Esophagus squamous epithelium (tissue), 5 donors: ENCODE measurements at regions not wholly inside any gene's neighbourhood (a gene's known extent, or its start where the extent isn't known, plus 50 kb on each side); places are given as distances from the start of the nearest gene placed in this dataset.

ENCODE experiments used
- DNase-seq: peaks from one replicate; lab custom pipeline; 2025; lab: John Stamatoyannopoulos, UW
- H3K27ac ChIP-seq, 4 donors: fragments of 200-600 bp; sonication (generic); one replicate each; pipeline ENCODE4 v1.5.1; 2016 to 2019; ENCODE audit warnings: mild to moderate bottlenecking in 1 of 4
- H3K27me3 ChIP-seq, 4 donors: fragments of 200-600 bp; sonication (generic); 1 replicate in 3 of 4; 2 replicates in 1 of 4; pipeline versions ENCODE4 v1.5.1 to v1.6.0; 2017 to 2021; ENCODE audit warnings: antibody characterized with exemption in 1 of 4
- H3K36me3 ChIP-seq, 3 donors: fragments of 200-600 bp; sonication (generic); one replicate each; pipeline ENCODE4 v1.5.1; 2016 to 2019
- H3K4me1 ChIP-seq, 3 donors: fragments of 200-600 bp; sonication (generic); one replicate each; pipeline ENCODE4 v1.5.1; 2017 to 2019
- H3K4me3 ChIP-seq, 4 donors: fragments of 200-600 bp; sonication (generic); 1 replicate in 3 of 4; 2 replicates in 1 of 4; pipeline ENCODE4 v1.5.1; 2016 to 2019; ENCODE audit warnings: mild to moderate bottlenecking in 2 of 4, moderate library complexity in 1 of 4
- H3K9me3 ChIP-seq, 3 donors: fragments of 200-600 bp; sonication (generic); one replicate each; pipeline ENCODE4 v1.5.1; 2016 to 2019
- CTCF ChIP-seq, 6 experiments: fragments of 450-650 bp in 4 of 6; fragments of 200-600 bp in 2 of 6; sonication (generic) in 2 of 6; IDR thresholded peaks; one replicate each; pipeline ENCODE4 v1.5.1; 2016 to 2019; ENCODE audit warnings: antibody characterized with exemption in 6 of 6, mild to moderate bottlenecking in 4 of 6, moderate library complexity in 4 of 6
- POLR2A ChIP-seq, 4 donors: fragments of 450-650 bp; IDR thresholded peaks; one replicate each; pipeline ENCODE4 v1.6.1; 2017; ENCODE audit warnings: antibody characterized with exemption in 4 of 4, mild to moderate bottlenecking in 4 of 4, moderate library complexity in 3 of 4
- WGBS, 2 donors: methylation state at CpG; one replicate each; pipeline ENCODE4 v1.1.5; 2018; 5-methylcytosine and 5-hydroxymethylcytosine counted together
- intact Hi-C: fragments of 100-400 bp; cut with DNase I; formaldehyde crosslinking; loops from one replicate; pipeline ENCODE4 v1.15.0; 2022
- donor health status: DM: yes; HTN: yes; CAD: no.

- 60% methylated on average over 1 of the region's 1 CpG; no CpG with 5 or more reads in 1 of the 2 donors for WGBS, 2 donors
- H3K36me3 ChIP-seq = no peaks in the 10 kb centered on the region
- no peak for TF ChIP-seq CTCF (IDR thresholded peaks at IDR 0.05)
- TF ChIP-seq POLR2A (IDR thresholded peaks at IDR 0.05) = no peak
- no peaks in the 10 kb centered on the region for H3K4me1 ChIP-seq
- H3K4me3 ChIP-seq = no peak overlapping the region
- H3K9me3 ChIP-seq = no peaks in the 10 kb centered on the region
- peaks cover 0 to 20% (median 0%) of the 10 kb centered on the region in 4 donors for H3K27me3 ChIP-seq
- no peak for DNase-seq
- intact Hi-C loops = no loop called here
- H3K27ac ChIP-seq = no peak overlapping the region
Measured at GRCh38 chr7:131869986-131870385, 313.6 kb upstream of the PODXL start.

DNA sequence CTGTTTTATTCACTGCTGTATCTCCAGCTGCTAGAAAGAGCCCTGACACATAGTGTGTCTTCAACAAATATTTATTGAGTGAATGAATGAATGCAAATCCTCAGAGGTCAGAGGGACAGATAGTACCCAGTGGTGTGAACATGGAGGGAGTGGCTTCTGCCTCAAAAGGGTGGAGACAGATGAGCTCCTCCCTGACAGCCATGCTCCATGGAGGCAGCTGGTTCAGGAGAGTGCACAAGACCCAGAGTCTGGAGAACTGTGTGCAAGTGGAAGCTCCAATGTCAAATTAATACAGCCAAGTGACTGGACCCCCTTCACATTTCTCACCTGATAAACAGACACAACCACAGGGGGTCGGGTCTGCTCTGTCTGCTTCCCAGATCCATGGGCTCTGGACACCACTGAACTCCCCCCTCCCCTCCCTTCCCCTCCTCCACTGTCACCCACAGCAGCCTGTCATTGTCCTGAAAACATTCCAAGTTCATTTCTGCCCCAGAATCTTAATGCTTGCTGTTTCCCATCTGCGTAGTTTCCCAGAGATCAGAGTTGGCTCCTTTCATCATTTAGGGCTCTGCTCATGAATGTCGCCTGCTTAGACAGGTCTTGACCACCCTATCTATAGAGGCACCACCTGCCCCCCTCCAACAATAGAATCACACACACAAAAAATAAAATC, 312.9 kb upstream of the PODXL start:
- H3K9me3 ChIP-seq = no peaks in the 10 kb centered on the region
- 73 to 90% methylated on average over 2 to 3 of the region's 3 CpGs for WGBS, 2 donors
- no peaks in the 10 kb centered on the region for H3K36me3 ChIP-seq
- intact Hi-C loops = no loop called here
- no peak for DNase-seq
- H3K27ac ChIP-seq = no peak overlapping the region
- H3K27me3 ChIP-seq = peaks cover 0 to 15% (median 0%) of the 10 kb centered on the region in 4 donors
- no peak overlapping the region for H3K4me3 ChIP-seq
- no peaks in the 10 kb centered on the region for H3K4me1 ChIP-seq
- TF ChIP-seq CTCF (IDR thresholded peaks at IDR 0.05) (no peak), POLR2A (IDR thresholded peaks at IDR 0.05) (no peak)

- H3K4me3 ChIP-seq = no peak overlapping the region
- WGBS, 2 donors = 57 to 81% methylated on average over 1 to 4 of the region's 4 CpGs
- H3K36me3 ChIP-seq = no peaks in the 10 kb centered on the region
- intact Hi-C loops = no loop called here
- H3K27ac ChIP-seq = no peak overlapping the region
- no peaks in the 10 kb centered on the region for H3K9me3 ChIP-seq
- H3K4me1 ChIP-seq = no peaks in the 10 kb centered on the region
- DNase-seq = no peak
- TF ChIP-seq POLR2A (IDR thresholded peaks at IDR 0.05) (no peak), CTCF (IDR thresholded peaks at IDR 0.05) (no peak)
- peaks cover 0 to 9% (median 0%) of the 10 kb centered on the region in 4 donors for H3K27me3 ChIP-seq
Measured at GRCh38 chr7:131867461-131867860, 311.0 kb upstream of the PODXL start.

- H3K36me3 ChIP-seq = no peaks in the 10 kb centered on the region
- no peaks in the 10 kb centered on the region for H3K4me1 ChIP-seq
- no peak overlapping the region for H3K4me3 ChIP-seq
- no peaks in the 10 kb centered on the region for H3K9me3 ChIP-seq
- no peak for DNase-seq
- intact Hi-C loops = no loop called here
- H3K27ac ChIP-seq = no peak overlapping the region
- no peaks in the 10 kb centered on the region for H3K27me3 ChIP-seq
- TF ChIP-seq POLR2A (IDR thresholded peaks at IDR 0.05) (no peak), CTCF (IDR thresholded peaks at IDR 0.05) (no peak)
- whole genome bisulfite sequencing, 2 donors = 82 to 91% methylated on average over 2 of the region's 2 CpGs
Measured at GRCh38 chr7:131865911-131866310, 309.5 kb upstream of the PODXL start.

DNA sequence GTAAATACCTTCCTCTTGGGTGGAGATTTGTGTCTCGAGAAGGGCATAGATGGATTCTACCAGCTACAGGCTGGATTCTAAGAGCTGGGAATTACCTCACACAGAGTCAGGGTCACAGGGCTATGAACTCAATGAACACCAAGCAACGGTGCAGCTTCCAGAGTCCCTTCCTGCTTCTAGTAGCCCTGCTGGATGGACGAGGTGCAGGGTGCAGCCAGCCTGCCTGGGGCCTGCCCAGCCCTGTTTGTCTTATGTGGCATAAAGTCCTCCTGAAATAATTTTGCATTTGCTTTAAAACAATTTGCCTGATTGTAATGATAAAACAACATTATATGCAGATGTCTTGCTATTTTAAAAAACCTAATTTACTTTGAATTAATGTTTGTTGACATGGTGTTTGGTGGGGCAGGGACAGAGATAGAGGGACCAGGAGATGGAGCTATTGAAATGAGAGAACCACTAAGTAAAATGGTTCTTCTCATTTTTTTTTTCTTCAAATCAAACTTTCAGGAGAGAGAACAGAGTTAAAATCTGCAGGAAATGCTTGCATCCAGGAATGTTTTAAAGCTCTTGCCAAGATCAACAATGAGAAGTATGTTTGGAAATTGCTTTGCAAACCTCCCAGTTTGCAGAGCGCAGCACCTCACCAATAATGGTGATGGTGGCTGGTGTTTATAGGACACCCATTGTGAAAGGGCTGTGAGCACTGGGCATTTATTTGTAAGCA, 305.4 kb upstream of the PODXL start:
- Histone ChIP-seq H3K27me3 (peaks cover 0 to 5% (median 0%) of the 10 kb centered on the region in 4 donors), H3K9me3 (no peaks in the 10 kb centered on the region), H3K4me1 (no peaks in the 10 kb centered on the region), H3K27ac (no peak overlapping the region), H3K36me3 (no peaks in the 10 kb centered on the region), H3K4me3 (no peak overlapping the region)
- TF ChIP-seq POLR2A (IDR thresholded peaks at IDR 0.05) (no peak), CTCF (IDR thresholded peaks at IDR 0.05) (no peak)
- DNase-seq = no peak
- WGBS, 2 donors = 38 to 52% methylated on average over 3 of the region's 4 CpGs
- intact Hi-C loops = no loop called here
